Activated CD8-positive, alpha-beta T cell treated with anti-CD3 and anti-CD28 coated beads for 36 hours (primary cell): ENCODE measurements at regions not wholly inside any gene's neighbourhood (a gene's known extent, or its start where the extent isn't known, plus 50 kb on each side); places are given as distances from the start of the nearest gene placed in this dataset.

ENCODE experiments used
- ATAC-seq: fragments of 200-7000 bp; cut with Tn5 transposase; one replicate; pipeline ENCODE4 v1.10.0; 2021; ENCODE audit warnings: mild to moderate bottlenecking, moderate library complexity
- CTCF ChIA-PET: fragments of 350-600 bp; sonication (Branson Sonifier 250); formaldehyde crosslinking; loops from one replicate; lab custom pipeline; 2021; ENCODE audit warnings: antibody characterized with exemption; lab: Charles Lee
- POLR2A ChIA-PET: fragments of 350-600 bp; sonication (Branson Sonifier 250); formaldehyde crosslinking; loops from one replicate; lab custom pipeline; 2021; ENCODE audit warnings: antibody characterized with exemption; lab: Charles Lee
- DNase-seq: peaks from one replicate; pipeline ENCODE4 v3.0.0-alpha.2; 2020
- H3K27ac Mint-ChIP-seq: one replicate; pipeline ENCODE4 v1.8.0; 2021; ENCODE audit warnings: mild to moderate bottlenecking, mixed read lengths
- H3K27me3 Mint-ChIP-seq: one replicate; pipeline ENCODE4 v1.8.0; 2021; ENCODE audit warnings: mixed read lengths
- H3K36me3 Mint-ChIP-seq: one replicate; pipeline ENCODE4 v1.8.0; 2021; ENCODE audit warnings: low read depth, mixed read lengths
- H3K4me1 Mint-ChIP-seq: one replicate; pipeline ENCODE4 v1.8.0; 2021; ENCODE audit warnings: low read depth, mixed read lengths
- H3K4me3 Mint-ChIP-seq: one replicate; pipeline ENCODE4 v1.8.0; 2021; ENCODE audit warnings: mild to moderate bottlenecking, moderate library complexity, mixed read lengths
- H3K9me3 Mint-ChIP-seq: one replicate; pipeline ENCODE4 v1.8.0; 2021; ENCODE audit warnings: mixed read lengths
- CTCF ChIP-seq: fragments of 200-600 bp; IDR thresholded peaks from one replicate; pipeline ENCODE4 v1.8.0; 2022; ENCODE audit warnings: antibody characterized with exemption, mild to moderate bottlenecking
- intact Hi-C: fragments of 100-400 bp; cut with micrococcal nuclease; formaldehyde crosslinking; loops from one replicate; pipeline ENCODE4 v1.10.0; 2022

DNA sequence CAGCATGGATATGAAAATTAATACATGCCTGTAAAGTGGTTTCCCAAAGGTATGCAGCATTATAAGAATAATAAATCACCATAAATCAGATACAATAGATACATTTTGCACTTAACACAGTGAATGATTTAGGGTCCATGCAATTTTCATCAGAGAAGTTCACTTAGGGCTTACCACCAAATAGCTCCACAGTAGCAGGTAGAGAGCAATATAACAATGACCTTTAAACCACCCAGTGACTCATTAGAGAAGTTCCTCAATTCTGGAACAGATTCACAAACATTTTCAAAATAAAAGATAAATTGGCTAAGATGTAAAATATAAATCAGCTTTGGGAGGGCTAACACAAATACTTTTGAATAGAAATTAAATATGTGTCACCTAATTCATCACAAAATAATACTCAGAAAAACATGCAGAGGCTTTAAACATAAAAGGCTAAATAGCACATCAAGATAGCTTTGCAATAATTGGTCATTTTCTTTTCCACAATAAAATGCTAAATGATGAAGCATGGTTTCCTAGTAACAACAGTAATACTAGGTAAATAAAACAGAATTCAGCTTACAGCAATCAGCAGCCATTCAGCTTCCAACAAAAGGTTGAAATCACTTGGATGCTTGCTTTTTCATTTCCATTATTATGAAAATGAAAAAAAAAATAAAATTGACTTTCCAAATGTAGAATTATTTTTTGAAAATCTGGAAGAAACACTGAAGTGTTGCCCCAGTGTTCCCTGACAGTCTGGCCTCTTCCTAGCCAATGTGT is 84.3 kb upstream of the NBEA start:
- CTCF ChIA-PET, result interaction anchor here (0.8 kb wide), 1 partner anchor 9 kb away, joined by 4 read pairs; no protein-coding TSS in a partner anchor
- intact Hi-C loops, result no loop called here
- H3K27ac Mint-ChIP-seq, result no peak overlapping the region

DNA sequence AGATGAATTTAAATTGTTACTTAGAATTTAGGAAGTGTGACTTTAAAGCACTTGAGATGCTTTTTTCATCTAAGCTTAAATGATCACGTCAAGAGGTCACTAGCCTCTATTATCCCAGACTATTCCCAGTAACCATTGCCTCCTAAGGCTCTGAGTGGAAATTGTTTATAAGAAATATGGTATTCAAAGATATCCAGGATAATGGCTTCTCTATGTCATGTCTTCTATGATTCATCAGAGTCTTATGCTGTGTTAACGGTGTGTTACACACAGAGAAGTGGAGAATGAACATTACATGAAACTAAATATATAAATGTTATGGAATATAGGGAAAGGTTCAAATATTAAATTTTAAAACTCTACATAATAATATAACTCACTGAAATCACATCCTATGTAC is 79.8 kb upstream of the NBEA start:
- POLR2A ChIA-PET, result no interaction called here

More for the DNA sequence above, 84.3 kb upstream of the NBEA start:
- no peak overlapping the region for H3K4me3 Mint-ChIP-seq
- no peaks in the 10 kb centered on the region for H3K4me1 Mint-ChIP-seq
- no peak for TF ChIP-seq CTCF
- DNase-seq (no peak), ATAC-seq (no peak)
- POLR2A ChIA-PET, result no interaction called here
- H3K36me3 Mint-ChIP-seq, result no peaks in the 10 kb centered on the region
- no peaks in the 10 kb centered on the region for H3K9me3 Mint-ChIP-seq
- H3K27me3 Mint-ChIP-seq, result no peaks in the 10 kb centered on the region

GRCh38 chr13:34862716-34863115 is 79.4 kb upstream of the NBEA start:
- Mint-ChIP-seq H3K4me1 (no peaks in the 10 kb centered on the region), H3K4me3 (no peak overlapping the region), H3K27me3 (no peaks in the 10 kb centered on the region), H3K27ac (no peak overlapping the region), H3K9me3 (no peaks in the 10 kb centered on the region), H3K36me3 (no peaks in the 10 kb centered on the region)
- TF ChIP-seq CTCF, result no peak
- intact Hi-C loops, result no loop called here
- DNase-seq, result no peak
- CTCF ChIA-PET, result no interaction called here
- no peak for ATAC-seq
- POLR2A ChIA-PET, result no interaction called here

More for the DNA sequence above, 79.8 kb upstream of the NBEA start:
- Mint-ChIP-seq H3K27ac (no peak overlapping the region), H3K4me1 (no peaks in the 10 kb centered on the region), H3K27me3 (no peaks in the 10 kb centered on the region), H3K4me3 (no peak overlapping the region), H3K9me3 (no peaks in the 10 kb centered on the region), H3K36me3 (no peaks in the 10 kb centered on the region)
- DNase-seq (no peak), ATAC-seq (no peak)
- no peak for TF ChIP-seq CTCF
- CTCF ChIA-PET, result no interaction called here
- intact Hi-C loops, result no loop called here

- ChIA-PET POLR2A (no interaction called here), CTCF (no interaction called here)
- intact Hi-C loops, result no loop called here
- TF ChIP-seq CTCF, result no peak
- ATAC-seq (no peak), DNase-seq (no peak)
- Mint-ChIP-seq H3K9me3 (no peaks in the 10 kb centered on the region), H3K4me1 (no peaks in the 10 kb centered on the region), H3K4me3 (no peak overlapping the region), H3K27me3 (peaks cover 4% of the 10 kb centered on the region), H3K36me3 (no peaks in the 10 kb centered on the region), H3K27ac (no peak overlapping the region)
These were observed 78.5 kb upstream of the NBEA start for GRCh38 chr13:34863360-34864135.

GRCh38 chr13:34864671-34865070 is 77.4 kb upstream of the NBEA start:
- DNase-seq, result no peak
- Mint-ChIP-seq H3K27me3 (peaks cover 4% of the 10 kb centered on the region), H3K9me3 (no peaks in the 10 kb centered on the region), H3K4me3 (no peak overlapping the region), H3K27ac (no peak overlapping the region), H3K4me1 (no peaks in the 10 kb centered on the region), H3K36me3 (no peaks in the 10 kb centered on the region)
- ChIA-PET CTCF (no interaction called here), POLR2A (no interaction called here)
- no peak for ATAC-seq
- no peak for TF ChIP-seq CTCF
- intact Hi-C loops, result no loop called here
